Testis (tissue), 2 donors: ENCODE measurements at regions not wholly inside any gene's neighbourhood (a gene's known extent, or its start where the extent isn't known, plus 50 kb on each side); places are given as distances from the start of the nearest gene placed in this dataset.

Experiments
- POLR2A ChIP-seq: fragments of 450-650 bp; IDR thresholded peaks from one replicate; pipeline ENCODE4 v1.6.1; 2017; ENCODE audit warnings: antibody characterized with exemption, mild to moderate bottlenecking, moderate library complexity
- TF ChIP-seq, protein P1 (sequence below), 3 experiments: fragments of 450-650 bp in 2 of 3; fragments of 200-600 bp in 1 of 3; sonication (generic) in 1 of 3; IDR thresholded peaks; one replicate each; pipeline ENCODE4 v1.5.1; 2016 to 2019; ENCODE audit warnings: antibody characterized with exemption in 3 of 3, mild to moderate bottlenecking in 2 of 3, moderate library complexity in 1 of 3

DNA sequence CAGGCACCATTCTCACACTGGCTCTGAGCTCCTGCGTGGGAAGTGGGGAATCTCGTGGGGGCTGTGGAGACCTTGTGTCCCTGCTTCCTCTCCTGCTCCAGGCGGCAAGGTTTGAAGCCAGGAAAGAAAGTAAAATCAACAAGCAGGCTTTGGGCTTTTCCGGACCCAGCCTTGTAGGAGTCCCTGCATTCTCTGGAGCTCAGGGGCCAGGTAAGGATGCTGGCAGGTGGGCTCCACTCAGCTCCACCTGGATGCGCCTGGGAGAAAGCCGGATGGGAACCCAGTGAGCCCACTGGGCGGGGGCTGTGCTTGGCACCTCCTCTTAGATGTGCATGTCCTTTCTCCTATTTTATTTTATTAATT lies 362.5 kb downstream of the SEC14L1 start:
- TF ChIP-seq, protein P1, sequence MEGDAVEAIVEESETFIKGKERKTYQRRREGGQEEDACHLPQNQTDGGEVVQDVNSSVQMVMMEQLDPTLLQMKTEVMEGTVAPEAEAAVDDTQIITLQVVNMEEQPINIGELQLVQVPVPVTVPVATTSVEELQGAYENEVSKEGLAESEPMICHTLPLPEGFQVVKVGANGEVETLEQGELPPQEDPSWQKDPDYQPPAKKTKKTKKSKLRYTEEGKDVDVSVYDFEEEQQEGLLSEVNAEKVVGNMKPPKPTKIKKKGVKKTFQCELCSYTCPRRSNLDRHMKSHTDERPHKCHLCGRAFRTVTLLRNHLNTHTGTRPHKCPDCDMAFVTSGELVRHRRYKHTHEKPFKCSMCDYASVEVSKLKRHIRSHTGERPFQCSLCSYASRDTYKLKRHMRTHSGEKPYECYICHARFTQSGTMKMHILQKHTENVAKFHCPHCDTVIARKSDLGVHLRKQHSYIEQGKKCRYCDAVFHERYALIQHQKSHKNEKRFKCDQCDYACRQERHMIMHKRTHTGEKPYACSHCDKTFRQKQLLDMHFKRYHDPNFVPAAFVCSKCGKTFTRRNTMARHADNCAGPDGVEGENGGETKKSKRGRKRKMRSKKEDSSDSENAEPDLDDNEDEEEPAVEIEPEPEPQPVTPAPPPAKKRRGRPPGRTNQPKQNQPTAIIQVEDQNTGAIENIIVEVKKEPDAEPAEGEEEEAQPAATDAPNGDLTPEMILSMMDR (IDR thresholded peaks at IDR 0.05) = no peak
- no peak for TF ChIP-seq POLR2A
